ENCODE measurements at regions not wholly inside any gene's neighbourhood (a gene's known extent, or its start where the extent isn't known, plus 50 kb on each side); places are given as distances from the start of the nearest gene placed in this dataset.

DNA sequence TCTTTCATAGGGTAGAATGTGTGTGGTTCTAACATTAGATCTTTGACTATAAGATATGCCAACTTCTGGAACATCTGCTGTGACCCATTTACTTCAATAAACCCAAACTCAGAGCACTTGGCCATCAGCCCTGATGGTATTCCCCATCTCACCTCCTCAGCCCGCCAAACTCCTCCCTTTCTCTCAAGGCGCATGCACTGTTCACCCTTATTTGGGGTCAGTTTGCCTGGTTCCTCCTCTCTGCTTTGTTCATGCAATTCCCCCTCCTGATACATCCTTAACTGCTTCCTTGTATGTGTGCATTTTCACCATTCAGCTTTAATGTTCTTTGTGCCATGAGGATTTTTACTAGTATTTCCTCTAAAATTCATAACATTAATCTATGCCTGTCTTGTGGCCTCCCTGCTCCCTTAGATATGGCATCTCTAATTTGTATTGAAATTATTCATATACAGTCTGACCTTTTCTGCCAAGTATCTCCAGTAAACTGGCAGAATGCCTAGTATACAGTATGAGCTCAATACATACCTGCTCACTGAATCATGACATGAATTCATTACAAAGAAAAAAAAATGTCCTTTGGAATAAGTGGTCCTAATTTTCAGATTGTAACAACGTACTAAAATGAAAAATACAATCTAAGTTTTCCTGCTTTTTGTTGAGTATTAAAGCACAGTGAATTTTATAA is 336.8 kb upstream of the IGFBP3 start:
- no peak for DNase-seq

- DNase-seq, result no peak
Measured at GRCh38 chr7:46256870-46257661, 336.0 kb upstream of the IGFBP3 start.

- DNase-seq, result no peak
Measured at GRCh38 chr7:46253520-46253919, 332.4 kb upstream of the IGFBP3 start.

DNA sequence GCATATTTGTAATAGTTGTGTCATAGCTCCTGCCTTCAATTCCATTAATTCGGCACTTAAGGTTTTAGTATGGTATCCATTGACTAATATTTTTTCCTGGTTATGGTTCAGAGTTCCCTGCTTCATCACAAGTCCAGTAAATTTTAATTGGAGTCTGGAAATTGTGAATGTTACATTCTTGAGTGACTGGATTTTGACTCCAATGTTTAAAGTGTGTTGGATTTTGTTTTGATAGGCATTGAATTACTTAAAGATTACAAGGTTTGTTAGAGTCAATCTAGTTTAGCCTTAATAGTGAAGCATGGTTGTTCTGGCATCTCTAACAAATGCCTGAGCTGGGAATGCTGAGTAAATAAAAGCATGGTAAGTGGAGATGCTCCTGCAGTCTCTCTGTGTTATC is 326.6 kb upstream of the IGFBP3 start:
- no peak for DNase-seq

DNA sequence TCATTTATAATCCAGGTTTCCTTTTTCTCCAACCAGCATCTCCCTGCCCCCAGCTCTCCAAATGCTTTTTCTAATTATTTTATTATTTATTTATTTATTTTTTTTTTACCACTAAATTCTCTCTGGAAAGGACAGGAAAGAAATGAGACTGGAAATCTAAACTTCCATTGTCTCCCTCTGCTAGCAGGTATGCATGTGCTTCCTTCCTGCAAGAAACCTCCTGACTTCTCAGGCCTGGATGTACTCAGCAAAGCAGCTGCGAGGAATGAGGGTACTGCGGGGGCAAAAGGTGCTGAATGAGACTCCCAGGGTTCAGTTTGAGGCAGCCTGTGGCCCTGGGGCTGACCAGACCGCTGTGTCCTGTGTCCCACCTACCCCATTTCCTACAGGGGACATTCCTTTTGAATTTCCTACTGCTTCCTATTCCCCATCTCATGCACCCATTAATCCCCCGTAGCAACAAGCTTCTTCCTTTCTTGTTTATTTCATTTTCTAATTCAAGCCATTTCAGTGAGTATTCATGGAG is 324.6 kb upstream of the IGFBP3 start:
- no peak for DNase-seq

GRCh38 chr7:46244757-46245156 is 323.7 kb upstream of the IGFBP3 start:
- no peak for DNase-seq

DNA sequence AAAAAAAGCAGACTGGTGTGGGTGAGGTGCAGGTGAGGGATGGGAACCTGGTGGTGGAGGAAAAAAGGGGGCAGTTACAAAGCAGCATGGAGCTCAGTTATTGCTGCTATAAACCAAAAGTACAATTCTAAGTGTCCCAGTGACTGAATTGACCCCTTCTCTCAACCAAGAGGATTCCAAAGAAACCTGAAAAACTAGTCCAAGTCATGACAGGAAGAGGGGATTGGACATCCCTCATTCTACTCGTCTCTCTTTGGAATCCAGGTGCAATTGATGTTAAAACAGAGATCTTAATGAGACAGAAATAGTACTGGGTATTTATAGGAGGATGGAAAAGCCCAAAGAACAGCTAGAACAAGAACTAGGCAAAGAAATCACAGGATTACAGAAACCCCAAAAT is 322.3 kb upstream of the IGFBP3 start:
- DNase-seq, result no peak

- no peak for DNase-seq
Measured at GRCh38 chr7:46239846-46240245, 318.8 kb upstream of the IGFBP3 start.

GRCh38 chr7:46237466-46237865 is 316.4 kb upstream of the IGFBP3 start:
- no peak for DNase-seq

- no peak for DNase-seq
Measured at GRCh38 chr7:46233585-46234329, 312.7 kb upstream of the IGFBP3 start.

- no peak for DNase-seq
Measured at GRCh38 chr7:46230990-46231305, 309.9 kb upstream of the IGFBP3 start.

GRCh38 chr7:46230298-46230989 is 309.4 kb upstream of the IGFBP3 start:
- no peak for DNase-seq

DNA sequence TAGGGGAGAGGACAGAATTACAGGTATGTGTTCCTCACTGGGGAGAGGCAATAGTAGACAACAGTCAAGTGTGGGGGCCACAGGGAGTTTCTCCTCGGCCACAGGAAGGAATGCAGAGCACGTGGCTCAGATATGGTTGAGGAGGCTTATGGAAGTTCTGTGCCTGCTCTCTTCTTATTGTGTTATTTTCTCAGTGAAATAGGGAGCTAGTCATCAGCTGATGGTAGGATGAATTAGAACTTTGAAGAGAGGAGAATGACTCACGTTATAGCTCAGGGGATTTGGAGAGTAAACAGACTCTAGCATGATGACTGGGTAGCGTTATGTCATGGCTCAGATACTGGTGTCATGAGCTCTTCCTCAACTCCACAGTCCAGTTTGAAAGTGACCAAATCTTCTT is 308.3 kb upstream of the IGFBP3 start:
- DNase-seq, result no peak

GRCh38 chr7:46226860-46227259 is 305.8 kb upstream of the IGFBP3 start:
- DNase-seq, result no peak

DNA sequence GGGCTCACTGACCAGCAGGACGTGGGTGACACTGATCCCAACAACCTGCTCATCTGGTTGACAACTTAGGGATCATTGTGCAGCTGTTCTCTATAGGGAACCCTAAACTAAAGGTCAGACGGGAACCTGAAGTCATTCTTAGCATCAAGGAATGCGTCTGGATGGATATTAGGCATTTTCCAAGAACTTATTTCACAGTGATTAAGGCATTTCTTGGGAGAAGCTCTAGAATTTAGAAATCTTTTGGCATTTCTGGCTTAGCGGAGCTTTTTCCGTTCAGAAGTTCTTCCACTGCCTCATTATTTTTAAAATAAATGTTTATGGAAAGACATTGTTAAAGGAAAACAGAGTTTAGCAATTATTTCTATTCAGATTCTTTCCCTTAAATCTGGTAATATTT is 303.3 kb upstream of the IGFBP3 start:
- DNase-seq, result no peak

GRCh38 chr7:46220066-46220630 is 299.1 kb upstream of the IGFBP3 start:
- DNase-seq, result no peak

DNA sequence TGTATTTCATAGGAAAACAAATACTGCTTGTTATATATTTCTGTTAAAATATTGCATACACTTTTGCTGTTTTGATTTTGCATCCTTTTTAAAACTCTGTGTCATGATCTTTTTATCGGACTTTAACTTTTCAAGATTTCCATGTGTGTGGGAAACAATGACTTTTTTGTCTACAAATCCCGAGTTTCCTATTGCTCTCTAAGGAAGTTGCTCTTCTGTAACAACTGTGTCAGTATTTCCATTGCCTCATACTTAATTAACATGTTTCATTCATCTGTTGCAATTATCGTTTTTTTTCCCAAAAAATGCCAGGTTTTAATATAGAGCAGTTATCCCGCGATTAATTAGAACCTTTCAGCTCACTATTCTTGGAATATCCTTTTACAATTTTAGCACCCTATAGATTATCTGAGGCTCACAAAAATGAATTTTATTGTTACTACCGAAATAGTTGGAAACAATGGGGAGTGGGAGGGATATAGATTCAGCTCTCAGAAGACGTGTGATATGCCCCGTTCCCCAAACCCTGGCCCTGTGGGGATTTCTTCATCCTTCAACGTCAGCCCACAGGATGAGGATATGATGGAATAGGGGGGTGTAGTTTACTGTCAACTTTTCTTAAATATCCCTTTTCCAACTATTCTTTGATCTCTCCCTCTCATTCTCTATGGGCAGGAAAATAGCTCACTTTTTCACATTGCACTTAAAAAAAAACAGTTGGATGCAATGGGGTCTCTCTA is 297.6 kb upstream of the IGFBP3 start:
- no peak for DNase-seq

DNA sequence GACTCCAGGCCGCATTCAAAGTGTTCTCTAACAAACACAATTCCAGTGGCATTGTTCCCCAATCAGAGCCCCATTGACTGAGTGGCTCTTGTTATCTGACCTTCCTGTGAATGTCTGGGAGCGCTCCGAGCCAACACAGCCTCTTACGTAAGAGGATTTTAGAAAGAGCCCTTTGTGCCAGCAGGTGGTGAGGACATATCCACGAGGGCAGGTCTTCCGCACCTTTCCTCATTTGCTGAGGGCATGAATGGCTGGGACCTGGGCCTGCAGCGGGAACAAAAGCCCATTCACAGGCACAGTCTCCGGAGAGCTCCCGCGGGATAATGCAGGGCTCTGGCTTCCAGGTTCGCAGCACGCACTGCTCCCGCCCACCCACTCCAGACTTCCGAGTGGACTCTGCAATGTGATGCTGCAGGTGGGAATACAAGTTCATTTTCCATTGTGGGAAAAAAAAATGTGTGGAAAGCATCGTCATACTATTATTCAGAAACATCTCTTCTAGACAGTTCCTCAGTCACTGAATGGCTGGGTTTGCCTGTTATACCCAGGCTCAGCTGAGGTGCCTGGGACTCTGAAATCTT is 295.0 kb upstream of the IGFBP3 start:
- DNase-seq, result no peak

GRCh38 chr7:46214526-46214925 is 293.5 kb upstream of the IGFBP3 start:
- DNase-seq, result no peak

DNA sequence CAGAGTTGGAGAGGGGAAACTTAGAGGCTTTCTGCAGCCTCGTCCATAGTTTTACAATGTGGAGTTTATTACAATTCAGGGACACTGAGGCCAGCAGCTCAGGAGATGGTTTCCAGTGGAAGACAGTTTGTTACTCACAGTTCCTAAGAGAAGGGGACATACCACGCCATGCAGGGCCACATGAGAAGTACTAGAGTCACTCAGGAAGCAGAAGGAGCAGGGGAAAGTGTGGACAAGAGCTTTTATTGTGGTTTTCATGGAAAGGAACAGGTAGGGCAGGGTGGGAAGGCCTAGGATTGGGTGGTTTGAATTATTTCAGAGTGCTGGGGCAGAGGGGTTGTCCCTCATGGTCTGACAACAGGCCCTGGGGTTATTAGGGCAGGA is 292.1 kb upstream of the IGFBP3 start:
- DNase-seq, result no peak

DNA sequence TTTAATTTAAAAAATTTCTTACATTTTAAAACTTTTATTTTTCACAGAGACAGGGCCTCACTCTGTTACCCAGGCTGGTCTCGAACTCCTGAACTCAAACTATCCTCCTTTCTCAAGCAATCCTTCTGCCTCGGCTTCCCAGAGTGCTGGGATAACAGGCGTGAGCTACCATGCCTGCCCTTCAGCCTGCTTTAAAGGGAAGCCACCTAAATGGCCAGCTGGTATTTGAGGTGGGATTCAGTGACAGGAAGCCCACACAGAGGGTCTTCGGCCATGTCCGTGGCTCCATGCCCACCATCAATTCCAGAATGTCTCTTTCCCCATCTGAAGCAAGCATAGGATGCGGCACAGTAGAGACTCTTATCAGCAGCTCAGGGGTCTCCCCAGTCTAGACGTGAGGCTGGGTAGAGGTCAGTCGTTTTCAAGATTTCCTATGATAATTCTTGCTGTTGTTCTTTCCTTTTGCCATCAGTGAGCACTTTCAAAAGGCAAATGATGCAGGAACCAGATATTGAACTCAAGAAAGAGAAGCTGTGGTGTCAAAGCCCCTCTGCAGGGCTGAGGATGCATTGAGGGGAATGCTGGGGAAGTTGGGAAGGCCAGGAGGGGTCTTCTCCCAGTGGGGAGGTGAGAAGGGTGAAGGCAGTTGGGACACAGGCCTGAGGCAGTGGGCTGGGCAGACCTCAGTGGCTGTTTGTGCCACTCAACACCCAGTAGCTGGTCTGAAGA is 291.5 kb upstream of the IGFBP3 start:
- DNase-seq, result no peak
